ENCODE measurements at regions not wholly inside any gene's neighbourhood (a gene's known extent, or its start where the extent isn't known, plus 50 kb on each side); places are given as distances from the start of the nearest gene placed in this dataset.

DNA sequence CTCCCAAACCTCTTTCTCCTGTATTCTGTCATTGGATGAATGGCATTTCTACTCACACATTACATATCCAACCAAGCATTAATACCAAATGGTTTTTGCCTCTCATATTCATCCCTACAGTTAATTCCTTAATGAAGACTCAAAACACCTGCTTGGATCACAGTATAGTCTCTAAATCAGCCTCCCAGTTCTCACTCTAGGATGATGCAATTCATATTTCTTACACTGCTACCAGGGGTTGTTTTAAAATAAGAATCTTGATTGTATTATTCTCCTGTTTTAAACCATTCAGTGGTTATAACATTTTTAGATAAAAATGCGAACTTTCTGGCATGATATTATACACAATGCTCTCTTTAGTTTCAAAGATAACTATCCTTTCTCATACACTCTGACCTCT, 281.4 kb upstream of the ZEB2 start:
- Histone ChIP-seq H4K20me1 (ENCODE audit: control insufficient read depth, insufficient read depth, insufficient read length) (no peaks in the 10 kb centered on the region), H3K56ac (ENCODE audit: insufficient read length, low read depth, low read length) (no peak overlapping the region), H2BK120ac (ENCODE audit: low read depth, low read length, poor library complexity, severe bottlenecking) (no peak overlapping the region), H4K5ac (ENCODE audit: insufficient read length, low read depth, low read length) (no peak overlapping the region), H4K91ac (ENCODE audit: insufficient read length, low read depth, low read length) (no peak overlapping the region), H3K9me3 (ENCODE audit: control insufficient read depth, low read depth, low read length) (no peaks in the 10 kb centered on the region), H3K27me3 (ENCODE audit: insufficient read depth, low read length) (no peaks in the 10 kb centered on the region), H3K9ac (ENCODE audit: extremely low read depth, insufficient read length, low read length) (no peak overlapping the region), H3K4me2 (ENCODE audit: insufficient read depth, insufficient read length, low read length) (no peak overlapping the region), H3K79me2 (ENCODE audit: insufficient read depth, low read length) (no peaks in the 10 kb centered on the region), H4K8ac (replicated peaks; ENCODE audit: insufficient read length, low read depth, low read length) (no peak overlapping the region), H2BK20ac (ENCODE audit: low read depth, low read length, poor library complexity, severe bottlenecking) (no peak overlapping the region), H3K27ac (ENCODE audit: insufficient read length, low read depth, low read length) (no peak overlapping the region), H3K4me1 (ENCODE audit: insufficient read depth, low read length) (no peaks in the 10 kb centered on the region), H2AFZ (ENCODE audit: low read length) (no peak overlapping the region), H3K14ac (ENCODE audit: insufficient read depth, low read length) (no peak overlapping the region), H2BK15ac (ENCODE audit: low read depth, low read length) (no peak overlapping the region), H3T11ph (ENCODE audit: low read length) (no peak overlapping the region), H3K18ac (ENCODE audit: insufficient read length, low read depth, low read length) (no peak overlapping the region), H3K4ac (ENCODE audit: low read depth, low read length) (no peak overlapping the region), H2BK12ac (ENCODE audit: insufficient read length, low read depth, low read length) (no peak overlapping the region), H3K23ac (ENCODE audit: insufficient read length, low read depth, low read length) (no peak overlapping the region), H2AK5ac (ENCODE audit: insufficient read length, low read length) (no peak overlapping the region), H3K79me1 (ENCODE audit: insufficient read depth, low read depth, low read length, poor library complexity, severe bottlenecking) (no peaks in the 10 kb centered on the region), H3K23me2 (ENCODE audit: insufficient read length, low read depth, low read length, poor library complexity, severe bottlenecking) (no peaks in the 10 kb centered on the region), H2BK5ac (ENCODE audit: insufficient read length, low read length) (no peak overlapping the region)
- no peak overlapping the region; a peak in 1 of 7 replicates for H3K27ac Mint-ChIP-seq
- TF ChIP-seq, protein P1, sequence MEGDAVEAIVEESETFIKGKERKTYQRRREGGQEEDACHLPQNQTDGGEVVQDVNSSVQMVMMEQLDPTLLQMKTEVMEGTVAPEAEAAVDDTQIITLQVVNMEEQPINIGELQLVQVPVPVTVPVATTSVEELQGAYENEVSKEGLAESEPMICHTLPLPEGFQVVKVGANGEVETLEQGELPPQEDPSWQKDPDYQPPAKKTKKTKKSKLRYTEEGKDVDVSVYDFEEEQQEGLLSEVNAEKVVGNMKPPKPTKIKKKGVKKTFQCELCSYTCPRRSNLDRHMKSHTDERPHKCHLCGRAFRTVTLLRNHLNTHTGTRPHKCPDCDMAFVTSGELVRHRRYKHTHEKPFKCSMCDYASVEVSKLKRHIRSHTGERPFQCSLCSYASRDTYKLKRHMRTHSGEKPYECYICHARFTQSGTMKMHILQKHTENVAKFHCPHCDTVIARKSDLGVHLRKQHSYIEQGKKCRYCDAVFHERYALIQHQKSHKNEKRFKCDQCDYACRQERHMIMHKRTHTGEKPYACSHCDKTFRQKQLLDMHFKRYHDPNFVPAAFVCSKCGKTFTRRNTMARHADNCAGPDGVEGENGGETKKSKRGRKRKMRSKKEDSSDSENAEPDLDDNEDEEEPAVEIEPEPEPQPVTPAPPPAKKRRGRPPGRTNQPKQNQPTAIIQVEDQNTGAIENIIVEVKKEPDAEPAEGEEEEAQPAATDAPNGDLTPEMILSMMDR (conservative IDR thresholded peaks at IDR 0.05): no peak
- no peak overlapping the region for H3K4me3 Mint-ChIP-seq
- WGBS (ENCODE audit: extremely low coverage, insufficient read length, low lambda C conversion rate): no CpG with 5 or more reads among the region's 1 CpG
- H3K27me3 Mint-ChIP-seq (ENCODE audit: low read depth): no peaks in the 10 kb centered on the region
- DNase-seq: no peak
- H3K36me3 Mint-ChIP-seq (ENCODE audit: insufficient read depth in 1 of 3, low read depth in 3 of 3): no peaks in the 10 kb centered on the region
- H3K4me1 Mint-ChIP-seq: peaks cover 0 to 7% of the 10 kb centered on the region in 2 experiments; a peak in 1 of 4 replicates
- no peaks in the 10 kb centered on the region for H3K9me3 Mint-ChIP-seq
